ENCODE measurements at regions not wholly inside any gene's neighbourhood (a gene's known extent, or its start where the extent isn't known, plus 50 kb on each side); places are given as distances from the start of the nearest gene placed in this dataset.

DNA sequence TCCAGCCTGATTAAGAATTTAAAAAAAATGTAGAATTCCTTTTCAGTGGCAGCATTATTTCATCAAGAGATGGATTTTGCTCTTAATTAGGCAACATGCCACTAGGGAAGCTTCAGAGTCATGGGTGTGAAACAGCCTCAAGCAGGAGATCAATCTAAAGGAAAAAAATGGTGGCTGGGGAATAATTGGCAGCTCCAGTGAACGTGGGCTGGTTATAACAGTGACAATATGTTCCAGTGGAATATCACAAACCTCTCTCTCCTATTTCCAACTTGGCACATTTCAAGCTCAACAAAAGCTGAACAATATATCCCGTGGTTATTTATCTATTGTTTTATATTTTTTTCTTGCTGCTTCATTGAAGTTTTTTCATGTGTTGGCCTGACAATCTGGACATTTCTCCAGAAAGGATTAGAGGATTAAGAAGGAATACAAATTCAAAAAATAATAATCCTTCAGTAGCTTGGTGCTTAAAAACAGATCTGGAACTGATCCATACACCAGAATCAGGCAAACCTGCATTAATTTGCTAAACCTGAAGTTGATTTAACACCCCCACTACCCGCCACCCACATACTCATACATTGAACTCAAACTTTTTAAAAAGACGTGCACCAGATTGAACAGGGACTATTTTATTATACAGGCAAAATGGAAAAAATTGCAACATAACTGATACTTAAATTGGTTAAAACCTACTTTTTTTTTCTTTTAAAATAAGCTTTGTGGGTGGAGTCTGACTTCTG lies 255.9 kb upstream of the SPRED2 start:
- no peak for DNase-seq

DNA sequence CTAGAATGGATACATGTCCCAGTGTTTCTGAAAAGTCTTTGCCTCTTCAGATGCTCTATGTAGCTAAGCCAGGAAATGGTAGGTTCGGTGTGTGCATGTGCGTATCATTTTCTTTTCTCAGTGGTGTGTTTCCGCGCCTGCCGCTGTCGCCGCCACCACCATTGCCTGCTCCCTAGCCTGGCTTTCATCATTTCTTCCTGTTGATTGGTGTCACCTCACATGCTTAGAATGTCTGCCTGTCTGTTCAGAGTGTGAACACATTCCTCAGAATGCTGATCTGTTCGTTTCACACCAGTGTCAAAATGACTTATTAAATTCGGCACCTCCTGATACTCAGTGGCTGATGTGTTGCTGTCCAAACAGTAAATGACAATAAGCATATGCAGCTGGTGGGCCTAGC lies 255.2 kb upstream of the SPRED2 start:
- DNase-seq = no peak

DNA sequence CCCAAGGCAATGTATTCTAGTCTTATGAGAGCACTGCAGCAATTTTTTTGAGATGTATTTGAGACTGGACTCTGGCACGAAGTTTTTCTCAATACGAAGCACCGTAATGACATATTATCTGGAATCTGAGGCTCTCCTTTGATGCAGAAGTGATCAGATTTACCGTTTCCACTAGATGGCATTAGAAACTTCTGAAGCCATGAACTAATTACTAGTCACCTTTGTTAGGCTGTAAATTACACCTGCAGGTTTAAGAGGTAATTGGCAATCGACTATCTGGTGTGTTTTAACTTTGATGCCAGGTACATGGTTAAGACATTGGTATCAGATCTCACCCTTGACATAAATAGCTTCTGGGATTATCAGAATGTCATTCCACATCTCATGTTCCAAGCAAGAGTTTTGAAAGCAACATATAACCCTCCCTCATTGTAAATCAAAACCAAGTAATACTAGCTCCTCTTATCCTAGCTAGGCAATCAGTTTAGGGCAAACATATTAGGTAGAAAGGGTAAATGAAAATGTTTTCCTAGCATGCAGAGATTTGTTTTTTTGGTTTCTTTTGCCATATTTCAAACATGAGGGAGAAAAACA lies 254.6 kb upstream of the SPRED2 start:
- no peak for DNase-seq

DNA sequence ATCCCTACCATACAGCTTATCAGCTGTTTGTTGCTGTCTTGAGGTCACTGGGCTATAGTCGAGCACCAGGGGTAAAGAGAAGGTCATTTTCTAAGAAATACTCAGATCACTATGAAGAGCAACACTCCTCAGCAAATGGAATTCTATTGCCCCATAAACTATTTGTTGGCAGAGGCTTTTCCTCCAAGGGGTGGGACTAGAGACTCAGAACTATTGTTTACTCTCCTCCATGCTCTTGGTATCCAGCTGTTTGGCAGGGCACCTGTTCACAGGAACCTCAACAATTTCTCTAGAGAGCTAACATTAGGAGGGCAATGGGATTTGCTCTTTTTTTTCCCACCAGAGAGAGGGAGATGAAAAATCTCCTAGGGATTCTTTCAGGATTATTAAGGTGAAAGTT lies 249.1 kb upstream of the SPRED2 start:
- DNase-seq = no peak

DNA sequence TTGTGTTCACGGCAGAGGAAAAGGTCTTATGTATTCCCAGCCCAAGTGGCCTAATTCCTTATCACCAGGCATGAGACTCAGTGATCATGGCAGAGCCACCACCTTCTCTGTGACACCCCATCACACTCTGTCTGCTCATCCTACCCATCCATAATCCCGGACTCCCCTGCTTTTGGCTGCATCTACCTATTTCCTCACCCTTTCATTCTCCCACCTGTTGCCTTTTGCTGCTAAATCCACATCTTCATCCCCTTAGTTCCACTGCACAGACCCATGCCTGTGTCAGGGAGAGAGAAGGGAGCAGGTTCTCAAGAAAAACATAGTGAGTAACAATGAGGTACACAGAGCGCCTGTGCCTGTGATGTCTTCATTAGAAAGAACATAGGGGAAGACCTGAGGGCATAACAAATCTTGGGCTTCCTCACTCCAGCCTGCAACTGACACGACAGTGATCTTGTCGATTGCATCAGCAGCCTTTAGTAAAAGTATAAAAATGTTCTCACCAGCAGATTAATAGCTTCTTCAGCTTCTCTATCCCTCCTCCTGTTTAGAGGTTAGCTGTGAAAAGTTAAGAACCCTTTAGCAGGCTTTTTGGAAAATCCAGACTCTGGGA lies 246.5 kb upstream of the SPRED2 start:
- no peak for DNase-seq

DNA sequence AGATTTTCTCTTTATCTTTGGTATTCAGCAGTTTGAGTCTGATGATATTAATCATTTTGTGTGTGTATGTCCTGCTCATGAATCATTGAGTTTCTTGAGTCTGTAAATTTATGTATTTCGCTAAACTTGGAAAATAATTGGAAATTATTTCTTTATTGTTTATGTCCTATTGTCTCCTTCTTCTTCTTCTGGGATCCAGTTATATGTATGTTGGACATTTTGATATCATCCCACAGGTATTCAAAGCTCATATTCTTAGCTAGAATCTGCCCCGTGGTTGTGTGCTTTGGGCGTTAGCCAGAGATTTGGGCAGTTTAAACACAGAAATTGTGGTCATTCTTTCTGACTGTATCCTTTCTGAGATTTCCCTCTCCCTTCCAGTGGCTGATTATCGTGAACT lies 243.0 kb upstream of the SPRED2 start:
- no peak for DNase-seq

DNA sequence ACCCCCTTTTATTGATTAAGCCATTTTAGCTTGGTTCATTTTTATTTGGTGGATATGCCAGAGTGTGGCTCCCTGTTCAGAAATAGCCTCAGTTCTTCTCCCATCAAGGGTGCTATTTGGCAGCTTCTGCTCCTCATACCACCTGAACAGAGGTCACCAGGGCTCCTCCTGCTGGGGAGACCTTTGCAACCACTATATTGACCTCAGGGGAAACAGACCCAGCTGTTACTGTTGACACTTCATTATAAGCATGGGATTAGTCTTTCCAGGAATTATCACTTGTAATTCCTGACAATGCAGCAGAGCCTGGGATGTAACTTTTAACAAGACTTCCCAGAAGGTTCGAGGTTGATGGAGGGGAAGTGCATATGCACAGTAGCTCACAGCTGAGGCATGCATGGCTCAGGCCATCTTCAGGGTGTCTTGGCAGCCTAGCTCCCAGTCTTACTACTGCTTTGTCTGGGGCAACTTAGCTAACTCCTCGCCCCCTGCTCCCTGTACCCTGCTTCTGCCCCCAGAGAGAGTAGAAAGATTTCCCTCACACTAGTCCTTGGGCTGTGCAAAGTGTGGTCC lies 239.4 kb upstream of the SPRED2 start:
- no peak for DNase-seq

DNA sequence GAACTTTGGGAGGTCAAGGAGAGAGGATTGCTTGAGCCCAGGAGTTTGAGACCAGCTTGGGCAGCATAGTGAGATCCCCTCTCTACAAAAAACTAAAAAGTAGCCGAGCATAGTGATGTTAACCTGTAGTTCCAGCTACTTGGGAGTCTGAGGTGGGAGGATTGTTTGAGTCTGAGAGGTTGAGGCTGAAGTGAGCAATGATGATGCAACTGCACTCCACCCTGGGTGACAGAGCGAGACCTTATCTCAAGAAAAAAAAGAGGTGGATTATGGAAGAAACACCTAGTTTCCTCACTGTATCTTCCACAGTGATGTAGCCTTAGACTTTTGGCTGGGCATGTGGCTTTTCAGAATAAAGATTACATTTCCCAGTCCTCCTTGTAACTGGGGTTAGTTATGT lies 237.2 kb upstream of the SPRED2 start:
- no peak for DNase-seq

DNA sequence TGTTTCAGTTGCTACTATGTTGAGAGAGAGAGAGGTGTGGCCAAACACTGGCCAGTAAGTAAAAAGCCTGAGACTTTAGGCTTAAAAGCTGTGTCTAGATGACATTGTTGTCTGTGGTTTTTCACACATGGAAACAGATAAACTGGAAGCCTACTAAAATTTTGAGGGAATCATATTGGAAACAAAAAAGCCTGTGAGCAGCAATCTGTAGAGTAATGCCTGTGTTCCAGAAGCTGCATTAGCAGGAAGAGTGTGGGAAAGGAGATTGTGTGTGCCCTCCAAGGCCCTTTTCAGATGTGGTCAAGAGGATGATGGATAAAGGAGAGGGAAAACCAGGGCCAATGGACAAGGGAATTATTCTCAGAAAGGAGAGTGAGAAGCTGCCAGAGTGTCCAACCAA lies 236.3 kb upstream of the SPRED2 start:
- DNase-seq = no peak

DNA sequence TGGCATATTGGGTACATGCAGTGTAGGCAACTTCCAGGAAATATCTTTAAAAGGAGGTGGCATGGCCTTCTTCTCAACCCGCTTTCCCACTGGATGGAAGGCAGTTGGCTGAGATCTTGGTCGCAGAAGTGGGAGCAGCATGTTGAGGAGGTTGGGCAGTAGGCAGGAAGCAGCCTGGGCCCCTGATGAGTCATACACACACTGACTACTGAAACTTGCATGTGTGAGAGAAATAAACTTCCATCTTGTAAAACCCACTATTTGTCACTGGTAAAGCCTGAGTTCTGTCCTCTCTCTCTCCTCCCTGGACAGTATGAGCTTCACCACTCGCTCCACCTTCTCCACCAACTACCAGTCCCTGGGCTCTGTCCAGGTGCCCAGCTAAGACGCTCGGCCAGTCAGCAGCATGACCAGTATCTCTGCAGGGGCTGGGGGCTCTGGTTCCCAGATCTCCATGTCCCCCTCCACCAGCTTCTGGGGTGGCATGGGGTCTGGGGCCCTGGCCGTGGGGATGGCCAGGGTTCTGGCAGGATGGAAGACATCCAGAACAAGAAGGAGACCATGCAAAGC lies 233.8 kb upstream of the SPRED2 start:
- no peak for DNase-seq

DNA sequence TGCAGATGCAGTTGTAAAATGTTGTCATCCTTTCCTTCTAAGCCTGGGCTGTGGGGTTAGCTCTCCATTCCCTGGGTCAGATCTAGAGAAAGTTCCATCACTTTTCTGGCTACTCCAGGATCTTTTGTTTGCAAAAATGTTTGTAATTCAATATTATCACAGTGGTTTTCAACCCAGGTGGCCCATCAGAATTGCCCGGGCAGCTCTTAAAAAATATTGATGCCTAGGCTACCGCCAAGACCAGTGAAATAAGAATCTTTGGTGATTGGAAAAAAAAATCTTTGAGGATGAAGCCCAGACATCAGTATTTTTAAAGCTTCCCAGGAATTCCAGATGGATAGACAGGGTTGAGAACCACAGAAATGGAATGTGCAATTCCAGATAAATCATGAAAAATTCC lies 232.5 kb upstream of the SPRED2 start:
- no peak for DNase-seq

DNA sequence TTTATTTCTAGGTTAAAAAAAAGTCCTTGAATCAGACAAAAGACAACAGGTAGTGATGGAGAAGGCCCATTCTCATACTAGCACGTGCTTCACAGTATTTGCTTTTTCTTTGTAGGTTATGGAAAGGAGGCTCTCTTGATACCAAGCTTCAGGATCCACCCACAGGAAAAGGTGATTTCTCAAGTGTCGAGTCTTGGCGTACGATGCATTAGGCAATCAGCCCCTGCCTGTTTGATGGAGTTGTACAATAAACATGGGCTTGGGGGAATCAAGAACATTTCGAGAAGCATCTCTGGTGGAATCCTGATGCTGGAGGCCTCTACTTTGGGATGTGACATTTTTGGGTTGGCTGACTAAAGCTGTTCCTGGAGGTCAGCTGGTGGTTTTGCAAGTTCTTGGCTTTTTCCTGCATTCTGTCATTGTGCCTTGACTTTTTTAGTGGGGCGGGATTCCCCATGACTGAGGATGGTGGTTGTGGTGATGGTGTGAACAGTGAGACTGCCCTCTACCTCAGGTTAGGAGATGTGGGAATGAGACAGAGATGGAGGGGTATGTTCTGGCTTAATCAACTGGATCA lies 231.5 kb upstream of the SPRED2 start:
- no peak for DNase-seq

DNA sequence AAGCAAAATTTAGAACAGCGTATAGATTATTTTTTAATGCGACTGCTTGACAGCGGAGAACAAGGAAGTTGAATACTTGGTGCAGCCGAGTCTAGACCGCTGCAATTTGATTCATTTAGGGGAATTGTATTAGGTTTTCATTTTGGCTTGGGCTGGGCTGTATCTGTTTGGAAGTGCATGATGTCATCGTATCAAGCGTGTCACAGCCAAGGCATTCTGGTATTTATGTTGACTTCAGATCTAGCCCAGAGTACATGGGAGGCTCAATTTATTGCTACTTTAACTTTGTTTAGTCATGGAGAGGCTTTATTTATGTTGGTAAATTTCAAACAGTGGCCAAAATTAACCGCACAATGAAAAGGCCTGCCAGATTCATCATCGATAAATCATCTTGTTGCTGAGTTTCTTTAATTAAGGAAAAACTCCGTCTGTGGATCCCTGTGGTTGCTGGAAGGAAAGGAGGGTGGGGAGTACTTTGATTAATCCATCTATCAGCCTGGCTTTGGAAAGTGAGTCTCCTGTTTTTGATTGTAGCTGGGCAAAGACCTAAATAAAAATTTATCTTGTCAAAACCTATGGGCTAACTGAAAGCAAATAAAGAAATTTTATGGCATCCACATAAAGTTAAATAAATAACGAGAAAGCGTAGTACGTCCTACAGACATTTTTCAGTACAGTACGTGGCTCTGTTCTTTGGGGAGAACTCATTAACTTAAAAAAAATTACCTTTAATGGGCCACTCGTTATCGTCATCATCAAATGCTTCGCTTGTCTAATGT lies 230.4 kb upstream of the SPRED2 start:
- peak; percentile 51 for DNase-seq

DNA sequence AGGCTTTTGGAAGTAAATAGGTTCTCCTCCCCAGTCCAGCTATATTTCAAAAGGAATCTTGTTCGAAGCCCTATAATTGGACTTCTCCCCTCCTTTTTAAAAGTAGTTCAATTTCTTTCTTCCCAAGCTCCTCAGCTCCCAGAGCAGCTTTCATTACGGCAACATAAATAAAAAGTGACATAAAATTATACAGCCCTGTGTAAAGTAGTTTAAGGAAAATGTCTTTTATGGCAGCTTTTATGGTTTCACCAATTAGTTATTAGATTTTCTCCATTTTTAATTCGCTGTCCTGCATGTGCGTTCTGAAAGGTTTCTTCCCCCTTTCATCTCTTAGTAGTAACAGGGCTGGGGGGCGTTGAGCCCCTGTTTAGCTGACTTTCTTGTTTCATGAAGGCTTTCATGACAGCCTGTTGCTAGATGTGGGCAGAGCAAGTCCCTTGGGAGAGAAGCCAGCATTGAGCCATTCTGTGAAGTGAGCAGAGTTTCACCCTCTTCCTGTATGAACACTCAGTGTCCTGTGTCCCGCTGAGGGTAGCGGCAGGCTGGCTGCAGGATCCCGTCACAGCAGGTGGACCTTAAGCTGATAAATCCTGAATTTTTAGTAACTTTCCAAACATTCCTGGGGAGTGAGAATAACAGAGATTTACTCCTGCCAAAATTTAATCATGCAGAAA lies 229.7 kb upstream of the SPRED2 start:
- peak; percentile 15 for DNase-seq

DNA sequence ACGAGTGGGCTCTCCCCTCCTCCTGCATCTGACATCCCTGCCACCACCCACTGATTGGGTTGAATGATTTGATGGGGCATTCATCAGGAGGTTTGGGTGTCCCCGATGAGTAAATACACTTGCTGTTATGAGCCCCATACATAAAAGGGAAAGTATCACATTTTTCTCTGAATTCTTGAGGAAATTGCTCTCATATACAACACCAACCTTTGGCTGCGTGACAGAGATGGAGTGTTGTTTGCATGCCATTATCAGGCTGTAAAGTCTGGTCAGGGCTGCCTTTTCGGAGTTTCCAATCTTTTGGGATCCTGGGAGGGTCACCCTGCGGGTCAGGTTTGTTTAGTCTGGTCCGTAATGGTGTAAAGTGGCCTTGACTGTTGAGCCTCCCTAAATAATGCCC lies 227.9 kb upstream of the SPRED2 start:
- DNase-seq = no peak

DNA sequence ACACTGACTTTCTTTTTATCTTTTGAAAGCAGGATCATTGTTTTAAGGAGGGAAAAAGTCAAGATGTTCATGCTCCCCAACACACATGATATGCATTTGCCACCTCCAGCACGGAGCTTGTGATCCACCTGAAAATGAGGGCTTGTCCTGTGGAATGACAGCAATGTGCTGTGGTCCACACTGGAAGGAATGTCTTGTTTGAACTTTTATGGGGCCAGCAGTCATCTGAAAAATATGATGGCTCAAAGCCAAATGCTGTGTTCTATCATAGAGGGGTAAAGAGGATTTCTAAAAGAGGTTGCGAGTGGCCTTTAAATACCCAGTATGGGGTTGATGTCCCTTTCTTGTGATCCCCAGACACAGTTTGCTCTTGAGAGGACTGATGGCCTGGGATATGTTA lies 226.5 kb upstream of the SPRED2 start:
- DNase-seq = no peak

DNA sequence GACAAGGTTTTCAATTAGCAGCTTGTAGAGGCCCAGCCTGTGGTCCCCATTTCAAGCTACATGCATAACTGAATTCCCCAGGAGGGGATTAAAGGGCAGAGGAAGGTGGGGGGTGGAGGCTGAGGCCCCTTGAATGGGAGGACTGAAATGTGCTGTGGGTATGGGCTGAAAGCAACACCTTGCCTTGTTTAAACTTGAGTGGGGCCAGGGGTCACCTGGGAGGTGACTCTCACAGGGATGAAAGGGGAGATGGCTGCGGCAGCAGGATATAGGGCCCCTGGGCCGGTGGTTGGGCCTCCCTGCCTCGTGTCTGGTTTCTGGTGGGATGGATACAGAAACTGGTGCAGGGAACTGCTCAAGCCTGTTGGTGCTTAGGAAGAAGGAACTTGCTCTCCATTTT lies 225.9 kb upstream of the SPRED2 start:
- no peak for DNase-seq

DNA sequence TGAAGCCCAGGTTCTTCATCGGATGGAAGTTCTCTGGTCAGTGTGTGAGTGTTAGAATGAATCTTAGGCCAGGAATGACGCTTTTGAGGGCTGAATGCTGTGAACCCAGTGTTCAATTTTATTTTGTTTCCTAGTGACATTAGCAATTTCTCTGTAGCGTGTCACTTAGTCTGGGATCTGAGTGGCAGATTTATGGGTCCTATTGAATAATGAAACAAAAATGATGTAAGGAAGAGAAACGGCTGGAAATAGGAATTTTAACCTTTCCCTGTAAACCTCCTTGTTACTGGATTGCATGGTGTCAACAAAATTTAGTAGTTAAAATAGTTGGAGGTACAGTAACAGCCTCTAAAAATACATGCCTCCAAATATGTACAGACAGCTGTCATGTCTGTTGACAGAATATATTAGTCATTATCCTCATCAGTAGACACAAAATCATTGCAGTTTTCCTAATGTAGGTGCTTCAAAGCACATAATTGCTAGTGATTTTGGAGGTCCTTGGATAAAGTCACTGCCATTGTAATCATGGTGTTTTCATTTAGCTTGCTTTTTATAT lies 223.8 kb upstream of the SPRED2 start:
- no peak for DNase-seq

DNA sequence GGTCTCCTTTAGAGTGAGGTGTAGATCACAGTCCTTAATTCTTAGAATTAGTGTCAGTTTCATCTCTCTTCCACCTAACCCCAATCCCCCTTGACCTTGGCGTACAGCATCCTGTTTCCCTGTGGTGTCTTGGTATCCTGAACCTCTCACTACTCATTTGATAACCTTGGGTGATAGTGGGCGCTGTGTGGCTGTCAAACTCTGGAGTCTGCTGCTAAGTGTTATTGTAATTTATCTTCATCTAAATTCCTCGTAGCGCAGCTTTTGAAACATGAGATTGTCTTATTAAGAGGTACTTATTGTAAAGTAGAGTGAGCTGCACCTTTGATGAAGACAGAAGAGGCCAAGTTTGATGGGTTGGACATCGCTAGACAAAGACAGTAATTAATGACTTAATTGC lies 222.6 kb upstream of the SPRED2 start:
- DNase-seq = no peak

DNA sequence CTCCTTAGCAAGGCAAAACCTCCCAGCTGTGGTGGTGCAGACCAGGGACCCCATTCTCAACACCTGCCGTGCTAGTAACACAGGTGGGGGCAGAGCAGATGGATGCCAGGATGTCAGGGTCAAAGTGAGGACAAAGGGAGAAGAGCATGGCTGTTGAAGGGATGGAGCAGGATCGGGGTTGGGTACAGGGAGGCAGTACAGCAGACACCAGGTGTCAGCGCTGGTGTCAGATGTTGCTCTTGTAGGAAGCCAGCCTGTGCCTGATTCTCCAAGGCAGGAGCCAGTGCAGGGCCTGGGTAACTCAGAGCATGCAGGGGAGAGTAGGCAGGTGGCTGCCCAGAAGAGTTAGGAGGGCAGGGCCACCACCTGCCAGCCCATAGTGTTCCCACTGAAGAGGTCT lies 222.1 kb upstream of the SPRED2 start:
- no peak for DNase-seq

DNA sequence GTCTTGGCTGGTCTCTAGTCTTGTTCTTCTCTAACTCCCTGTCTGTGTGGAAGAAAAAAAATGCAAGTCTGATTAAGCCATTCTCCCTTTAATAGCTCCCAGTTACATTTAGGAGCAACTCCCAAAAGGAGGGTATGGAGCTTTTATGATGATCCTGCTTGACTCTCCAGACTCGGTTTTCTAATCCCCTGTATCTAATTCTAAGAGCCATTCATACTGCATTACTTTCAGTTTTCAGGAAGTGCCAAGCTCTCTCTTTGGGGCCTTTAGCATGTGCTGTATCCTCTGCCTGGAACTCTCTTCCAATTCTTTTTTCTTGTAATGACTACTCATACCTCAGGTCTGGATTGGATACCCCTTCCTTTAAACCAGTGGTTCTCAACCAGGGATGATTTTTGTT lies 219.7 kb upstream of the SPRED2 start:
- no peak for DNase-seq

All from muscle of arm (tissue), 1 donor.